ENCODE measurements at regions not wholly inside any gene's neighbourhood (a gene's known extent, or its start where the extent isn't known, plus 50 kb on each side); places are given as distances from the start of the nearest gene placed in this dataset.

GRCh38 chr14:95410838-95411237 is 91.1 kb upstream of the CLMN start:
- Histone ChIP-seq H3K4me2 (ENCODE audit: insufficient read depth, low read length) (no peak overlapping the region), H2AFZ (ENCODE audit: low read depth, low read length) (no peak overlapping the region), H3K79me2 (ENCODE audit: insufficient read depth, low read length) (no peaks in the 10 kb centered on the region), H3K27me3 (ENCODE audit: insufficient read depth, low read length, poor library complexity) (peaks cover 22% of the 10 kb centered on the region), H3K36me3 (ENCODE audit: insufficient read depth, low read length) (no peaks in the 10 kb centered on the region), H4K20me1 (ENCODE audit: insufficient read depth, low read length) (no peaks in the 10 kb centered on the region), H3K4me1 (ENCODE audit: insufficient read depth, low read length) (no peaks in the 10 kb centered on the region), H3K27ac (ENCODE audit: low read length) (no peak overlapping the region), H3K4me3 (ENCODE audit: low read depth in 1 of 2, low read length in 2 of 2) (no peak overlapping the region), H3K9me3 (ENCODE audit: insufficient read depth, low read length, severe bottlenecking) (no peaks in the 10 kb centered on the region), H3K9ac (ENCODE audit: low read depth, low read length) (no peak overlapping the region)
- ATAC-seq (ENCODE audit: insufficient read depth, low read depth) = no peak
- TF ChIP-seq EZH2 (IDR thresholded peaks at IDR 0.05; ENCODE audit: borderline replicate concordance, low read depth, low read length, severe bottlenecking) = no peak
- no peak for TF ChIP-seq CTCF (IDR thresholded peaks at IDR 0.05; ENCODE audit: borderline replicate concordance, extremely low read depth, low read length, poor library complexity, severe bottlenecking)
- DNase-seq = no peak

GRCh38 chr14:95409477-95410272 is 90.0 kb upstream of the CLMN start:
- H2AFZ ChIP-seq (ENCODE audit: low read depth, low read length) = no peak overlapping the region
- no peak overlapping the region for H3K27ac ChIP-seq (ENCODE audit: low read length)
- H3K79me2 ChIP-seq (ENCODE audit: insufficient read depth, low read length) = no peaks in the 10 kb centered on the region
- H3K9ac ChIP-seq (ENCODE audit: low read depth, low read length) = no peak overlapping the region
- H3K4me2 ChIP-seq (ENCODE audit: insufficient read depth, low read length) = no peak overlapping the region
- H3K9me3 ChIP-seq (ENCODE audit: insufficient read depth, low read length, severe bottlenecking) = no peaks in the 10 kb centered on the region
- no peak overlapping the region for H3K4me3 ChIP-seq (ENCODE audit: low read depth in 1 of 2, low read length in 2 of 2)
- peaks cover 22% of the 10 kb centered on the region for H3K27me3 ChIP-seq (ENCODE audit: insufficient read depth, low read length, poor library complexity)
- no peaks in the 10 kb centered on the region for H3K4me1 ChIP-seq (ENCODE audit: insufficient read depth, low read length)
- no peak for TF ChIP-seq CTCF (IDR thresholded peaks at IDR 0.05; ENCODE audit: borderline replicate concordance, extremely low read depth, low read length, poor library complexity, severe bottlenecking)
- TF ChIP-seq EZH2 (IDR thresholded peaks at IDR 0.05; ENCODE audit: borderline replicate concordance, low read depth, low read length, severe bottlenecking) = no peak
- DNase-seq (no peak), ATAC-seq (ENCODE audit: insufficient read depth, low read depth) (no peak)
- H4K20me1 ChIP-seq (ENCODE audit: insufficient read depth, low read length) = no peaks in the 10 kb centered on the region
- no peaks in the 10 kb centered on the region for H3K36me3 ChIP-seq (ENCODE audit: insufficient read depth, low read length)

DNA sequence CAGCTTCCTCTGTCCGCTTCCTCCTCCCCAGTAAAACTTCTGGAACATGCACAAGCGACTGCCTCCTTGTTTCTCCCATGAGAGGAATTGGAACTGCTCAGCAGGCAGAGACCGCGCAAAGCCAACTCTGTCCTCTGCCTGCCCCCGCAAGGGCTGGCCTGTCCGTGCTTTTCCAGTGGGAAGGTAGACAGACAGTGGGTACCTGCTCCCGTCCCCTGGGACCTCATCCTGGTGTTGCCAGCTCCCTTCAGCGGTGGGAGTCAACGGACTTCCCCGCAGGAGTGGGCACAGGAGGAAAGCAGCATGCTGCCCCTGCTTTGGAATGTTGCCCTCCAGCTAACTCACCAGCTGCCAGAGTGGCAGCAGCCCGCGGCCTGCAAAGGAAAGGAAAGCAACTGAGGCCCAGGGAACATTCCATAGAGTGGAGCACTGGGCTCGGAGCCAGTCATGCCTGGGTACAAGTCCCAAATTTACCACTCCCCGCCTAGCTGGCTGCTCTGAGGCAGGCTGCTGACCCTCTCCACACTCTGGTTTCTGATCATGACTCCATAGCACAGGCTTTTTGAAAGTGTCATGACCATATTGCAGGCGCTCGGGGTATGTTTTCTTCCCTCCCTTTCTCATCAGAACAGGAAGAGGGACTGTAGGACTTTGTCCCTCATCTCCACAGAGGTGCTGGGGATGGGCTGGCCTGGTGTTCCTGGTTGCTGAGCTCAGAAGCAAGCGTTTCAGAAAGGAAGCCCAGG is 89.2 kb upstream of the CLMN start:
- Histone ChIP-seq H3K4me2 (ENCODE audit: insufficient read depth, low read length) (no peak overlapping the region), H3K9me3 (ENCODE audit: insufficient read depth, low read length, severe bottlenecking) (no peaks in the 10 kb centered on the region), H2AFZ (ENCODE audit: low read depth, low read length) (no peak overlapping the region), H3K4me1 (ENCODE audit: insufficient read depth, low read length) (no peaks in the 10 kb centered on the region), H3K27me3 (ENCODE audit: insufficient read depth, low read length, poor library complexity) (peaks cover 20% of the 10 kb centered on the region), H3K4me3 (ENCODE audit: low read depth in 1 of 2, low read length in 2 of 2) (no peak overlapping the region), H4K20me1 (ENCODE audit: insufficient read depth, low read length) (no peaks in the 10 kb centered on the region), H3K36me3 (ENCODE audit: insufficient read depth, low read length) (no peaks in the 10 kb centered on the region), H3K9ac (ENCODE audit: low read depth, low read length) (no peak overlapping the region), H3K79me2 (ENCODE audit: insufficient read depth, low read length) (no peaks in the 10 kb centered on the region), H3K27ac (ENCODE audit: low read length) (no peak overlapping the region)
- no peak for TF ChIP-seq CTCF (IDR thresholded peaks at IDR 0.05; ENCODE audit: borderline replicate concordance, extremely low read depth, low read length, poor library complexity, severe bottlenecking)
- no peak for TF ChIP-seq EZH2 (IDR thresholded peaks at IDR 0.05; ENCODE audit: borderline replicate concordance, low read depth, low read length, severe bottlenecking)
- DNase-seq = no peak
- ATAC-seq (ENCODE audit: insufficient read depth, low read depth) = no peak

All from DND-41 (cell line).